Spleen (tissue), 7 donors: ENCODE measurements at regions not wholly inside any gene's neighbourhood (a gene's known extent, or its start where the extent isn't known, plus 50 kb on each side); places are given as distances from the start of the nearest gene placed in this dataset.

Source experiments
- CTCF ChIP-seq, 11 experiments: fragments of 200-600 bp in 7 of 11; fragments of 450-650 bp in 4 of 11; sonication (generic) in 4 of 11; IDR thresholded peaks in 8 of 11; conservative IDR thresholded peaks in 3 of 11; 1 replicate in 7 of 11; 2 replicates in 4 of 11; pipeline versions ENCODE4 v1.4.0 to v1.8.0; 2016 to 2021; ENCODE audit warnings: antibody characterized with exemption in 11 of 11, inconsistent platforms in 4 of 11, mild to moderate bottlenecking in 1 of 11
- POLR2A ChIP-seq, 3 donors: fragments of 450-650 bp; IDR thresholded peaks; one replicate each; pipeline ENCODE4 v1.5.1; 2017; ENCODE audit warnings: antibody characterized with exemption in 3 of 3, mild to moderate bottlenecking in 1 of 3
- donor health status: DM: no; HTN: no; CAD: no; lungs with moderate emphysema.
- donor health status: DM: no; HTN: no; CAD: no.
- donor health status: DM: no; HTN: no; CAD: no.

- TF ChIP-seq POLR2A (IDR thresholded peaks at IDR 0.05), result no peak
- no peak for TF ChIP-seq CTCF (IDR thresholded peaks at IDR 0.05 in 8 of 11, conservative IDR thresholded peaks at IDR 0.05 in 3 of 11)
Observed at GRCh38 chr2:821546-821945, 129.1 kb upstream of the SNTG2 start.
